ENCODE measurements at regions not wholly inside any gene's neighbourhood (a gene's known extent, or its start where the extent isn't known, plus 50 kb on each side); places are given as distances from the start of the nearest gene placed in this dataset.

- Histone ChIP-seq H2AFZ (ENCODE audit: low read length) (no peak overlapping the region), H3K4me1 (replicated peaks in 1 of 4; ENCODE audit: control insufficient read depth in 3 of 4, insufficient read depth in 4 of 4, low read length in 3 of 4) (peaks cover 13 to 23% (median 18%) of the 10 kb centered on the region in 4 experiments), H2BK120ac (replicated peaks; ENCODE audit: low read depth, low read length) (peak overlapping the region; percentile 36), H3K79me1 (ENCODE audit: low read depth, low read length) (no peaks in the 10 kb centered on the region), H3K14ac (ENCODE audit: insufficient read length) (no peak overlapping the region), H3K23me2 (ENCODE audit: low read depth, low read length) (no peaks in the 10 kb centered on the region), H4K5ac (ENCODE audit: insufficient read length, low read depth, low read length) (peak overlapping the region; percentile 27), H3K4me2 (ENCODE audit: insufficient read depth in 1 of 2, low read depth in 2 of 2, low read length in 2 of 2) (peak overlapping the region; percentile 45 to 49; a peak in 3 of 4 replicates), H2AK5ac (ENCODE audit: low read depth, low read length) (peak overlapping the region; percentile 19; the same call in 1 of the 2 replicates), H4K20me1 (replicated peaks in 1 of 2; ENCODE audit: control insufficient read depth in 1 of 2, insufficient read depth in 2 of 2, low read length in 2 of 2) (no peaks in the 10 kb centered on the region), H2BK15ac (ENCODE audit: low read length) (no peak overlapping the region), H3K23ac (ENCODE audit: insufficient read length) (no peak overlapping the region), H3K9me3 (ENCODE audit: insufficient read depth in 2 of 2, low read depth in 1 of 2, low read length in 1 of 2) (no peaks in the 10 kb centered on the region), H3K79me2 (ENCODE audit: control insufficient read depth in 1 of 2, insufficient read depth in 2 of 2, low read length in 2 of 2) (no peaks in the 10 kb centered on the region), H2BK12ac (ENCODE audit: low read depth, low read length) (peak overlapping the region; percentile 56), H3K27ac (ENCODE audit: low read depth, low read length) (peak overlapping the region; percentile 68), H3K4ac (replicated peaks; ENCODE audit: insufficient read length, low read depth, low read length) (no peak overlapping the region), H3K56ac (replicated peaks; ENCODE audit: insufficient read length, low read depth, low read length) (no peak overlapping the region), H3K18ac (ENCODE audit: extremely low read depth, low read length) (peak overlapping the region; percentile 5; the same call in 1 of the 2 replicates), H3K4me3 (ENCODE audit: extremely low read depth in 1 of 4, insufficient read depth in 2 of 4, low read depth in 3 of 4, low read length in 4 of 4) (peak overlapping the region in 1 of 4 experiments; percentile 39; a peak in 1 of 8 replicates), H4K8ac (ENCODE audit: extremely low read depth, insufficient read depth, low read length) (no peak overlapping the region), H2BK5ac (ENCODE audit: low read depth, low read length) (peak overlapping the region; percentile 21; the same call in 1 of the 2 replicates), H3K27me3 (replicated peaks in 1 of 4; ENCODE audit: control insufficient read depth in 3 of 4, extremely low read depth in 1 of 4, insufficient read depth in 3 of 4, low read length in 3 of 4) (no peaks in the 10 kb centered on the region), H3K9ac (replicated peaks in 1 of 4; ENCODE audit: extremely low read depth in 1 of 4, low read depth in 3 of 4, low read length in 3 of 4) (0 out of 7 replicates have a peak overlapping the region, but pooled peaks of 2 of the 4 experiments have one; percentile 1 to 6), H3K36me3 (ENCODE audit: control insufficient read depth in 2 of 4, insufficient read depth in 4 of 4, low read length in 3 of 4) (no peaks in the 10 kb centered on the region), H4K91ac (replicated peaks; ENCODE audit: insufficient read length, low read length) (peak overlapping the region; percentile 44), H2BK20ac (ENCODE audit: low read length) (peak overlapping the region; percentile 66; the same call in 1 of the 2 replicates)
- ChIA-PET CTCF (ENCODE audit: partially characterized antibody) (interaction anchor here (0.5 to 5.5 kb wide), 23 partner anchors 9 to 1891 kb away, joined by 3 to 35 read pairs (median 4); no protein-coding TSS in a partner anchor), POLR2A (ENCODE audit: partially characterized antibody) (interaction anchor here (0.6 to 1.8 kb wide), 4 partner anchors 10 to 297 kb away, joined by 3 to 8 read pairs (median 4); no protein-coding TSS in a partner anchor)
- TF ChIP-seq RBBP5 (IDR thresholded peaks at IDR 0.05; ENCODE audit: borderline replicate concordance, low read depth, low read length) (0 out of 2 replicates have a peak, but pooled peaks have one; percentile 17), POLR2A (IDR thresholded peaks at IDR 0.05; ENCODE audit: control extremely low read depth in 1 of 2, low read depth in 2 of 2, low read length in 2 of 2) (no peak)
- no peak for DNase-seq (ENCODE audit: low read depth in 1 of 2, low spot score in 2 of 2)
- 50% methylated on average over 1 of the region's 1 CpG; no CpG with 5 or more reads in 1 of the 2 experiments for WGBS, 2 experiments (ENCODE audit: extremely low coverage in 1 of 2, insufficient coverage in 1 of 2, insufficient read length in 1 of 2, insufficient replicate concordance in 2 of 2, low coverage in 1 of 2, low lambda C conversion rate in 2 of 2, missing lambda C conversion rate in 1 of 2)
- FAIRE-seq, result no peak
Measured at GRCh38 chr12:115872212-115872611, 405.3 kb downstream of the MED13L start.

Data from H1 (cell line).